Stimulated activated CD4-positive, alpha-beta T cell treated with anti-CD3 and anti-CD28 coated beads, Interleukin-4, amount 100 ng/mL, for 1 hour (primary cell): ENCODE measurements at regions not wholly inside any gene's neighbourhood (a gene's known extent, or its start where the extent isn't known, plus 50 kb on each side); places are given as distances from the start of the nearest gene placed in this dataset.
"Not testable (repeated sequence)": the region's sequence is repeated elsewhere in the genome, so short reads cannot be mapped to it uniquely, and the experiment has no call there.

Experiments used
- DNase-seq: peaks from one replicate; pipeline ENCODE4 v3.0.0-alpha.2; 2020

DNA sequence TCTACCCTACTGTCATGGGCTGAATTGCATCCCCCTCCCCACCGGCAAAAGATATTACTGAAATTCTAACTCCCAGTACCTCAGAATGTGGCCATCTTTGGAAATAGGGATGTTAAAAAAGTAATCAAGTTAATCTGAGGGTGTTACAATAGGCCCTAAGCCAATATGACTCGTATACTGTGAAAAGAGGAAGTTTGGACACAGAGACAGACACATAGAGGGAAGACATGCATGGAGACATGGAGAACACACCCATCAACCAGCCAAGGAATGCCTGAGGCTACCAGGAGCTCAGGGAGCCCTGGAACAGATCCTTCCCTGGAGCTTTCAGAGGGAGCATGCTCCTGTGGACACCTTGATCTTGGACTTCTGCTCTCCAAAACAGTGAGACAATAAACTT lies 138.2 kb upstream of the ADO start:
- DNase-seq: no peak

DNA sequence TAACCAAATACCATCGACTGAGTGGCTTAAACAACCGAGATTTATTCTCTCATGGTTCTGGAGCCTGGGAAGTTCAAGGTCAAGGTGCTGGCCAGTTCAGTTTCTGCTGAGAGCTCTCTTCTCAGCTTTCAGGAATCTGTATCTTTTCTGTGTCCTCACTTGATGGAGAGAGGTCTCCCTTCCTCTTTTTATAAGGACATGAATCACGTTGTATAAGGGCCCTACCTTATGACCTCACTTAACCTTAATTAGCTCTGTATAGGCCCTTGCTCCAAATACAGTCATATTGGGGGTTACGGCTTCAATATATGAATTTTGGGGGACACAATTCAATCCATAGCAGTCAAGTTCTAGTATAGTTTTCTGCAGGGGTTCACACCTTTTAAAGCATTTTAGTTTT lies 135.2 kb upstream of the ADO start:
- no peak for DNase-seq

DNA sequence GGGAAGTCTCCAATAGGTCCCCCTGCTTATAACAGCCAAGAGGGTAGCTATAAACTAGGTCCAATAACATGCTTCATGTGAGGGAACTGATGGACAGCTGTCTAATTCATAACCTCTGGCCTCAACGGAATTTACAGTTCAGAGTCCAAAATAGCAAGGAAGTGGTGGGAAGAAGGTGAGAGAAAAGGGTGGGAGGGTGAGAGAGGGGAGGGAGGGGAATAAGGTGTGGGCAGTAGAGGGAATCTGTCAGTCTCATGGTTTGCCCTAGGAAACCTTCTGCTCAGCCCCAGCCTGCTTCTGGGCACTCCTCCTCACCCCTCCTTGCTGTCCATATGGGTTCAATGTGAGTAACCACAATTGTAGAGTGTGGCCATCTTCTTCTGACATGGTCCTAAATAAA lies 133.4 kb upstream of the ADO start:
- no peak for DNase-seq

GRCh38 chr10:62681211-62681940 lies 123.1 kb upstream of the ADO start:
- DNase-seq: peak; percentile 79

DNA sequence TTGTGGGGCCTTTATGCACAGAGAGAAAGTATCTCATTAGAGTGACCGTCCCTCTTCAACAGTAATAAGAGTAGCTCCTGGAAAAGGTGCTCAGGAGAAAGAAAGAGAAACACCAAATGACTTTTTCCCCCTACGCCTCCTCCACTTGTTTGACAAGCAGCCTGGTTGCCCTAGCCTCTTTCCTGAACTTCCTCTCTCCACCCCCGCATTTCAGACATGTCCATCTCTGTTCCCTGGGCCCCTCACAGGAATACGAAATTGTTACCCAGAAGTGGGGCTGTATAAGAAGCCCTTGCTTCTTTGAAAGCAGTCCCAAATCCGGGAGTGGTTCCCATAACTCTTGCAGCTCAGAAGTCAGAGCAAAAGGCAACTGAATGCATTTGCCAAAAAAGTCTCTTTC lies 119.6 kb upstream of the ADO start:
- DNase-seq: no peak

- no peak for DNase-seq
Observed at GRCh38 chr10:62687230-62687748, 117.2 kb upstream of the ADO start.

- DNase-seq: no peak
Observed at GRCh38 chr10:62688971-62689700, 115.4 kb upstream of the ADO start.

GRCh38 chr10:62689712-62690111 lies 114.8 kb upstream of the ADO start:
- DNase-seq: no peak

GRCh38 chr10:62690703-62691102 lies 113.8 kb upstream of the ADO start:
- DNase-seq: no peak

- DNase-seq: no peak
Observed at GRCh38 chr10:62691336-62691735, 113.2 kb upstream of the ADO start.

GRCh38 chr10:62692085-62692484 lies 112.4 kb upstream of the ADO start:
- DNase-seq: no peak

DNA sequence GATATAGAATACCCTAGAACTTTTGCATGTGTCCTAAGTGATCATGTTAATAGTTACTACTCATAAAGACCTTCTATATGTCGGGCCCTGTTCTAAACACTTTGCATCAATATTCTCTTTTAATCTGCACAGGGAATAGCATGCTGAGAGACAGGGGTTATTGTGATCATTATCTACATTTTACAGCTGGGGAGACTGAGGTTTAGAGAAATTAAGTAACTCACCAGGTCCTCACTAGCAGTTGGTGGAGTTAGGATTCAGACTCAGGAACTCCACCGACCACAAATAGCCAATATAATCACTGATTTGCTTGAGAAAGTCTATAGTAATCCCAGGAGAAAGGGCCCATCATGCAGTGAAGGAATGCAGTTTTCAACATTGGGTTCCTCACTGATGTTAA lies 111.2 kb upstream of the ADO start:
- no peak for DNase-seq

DNA sequence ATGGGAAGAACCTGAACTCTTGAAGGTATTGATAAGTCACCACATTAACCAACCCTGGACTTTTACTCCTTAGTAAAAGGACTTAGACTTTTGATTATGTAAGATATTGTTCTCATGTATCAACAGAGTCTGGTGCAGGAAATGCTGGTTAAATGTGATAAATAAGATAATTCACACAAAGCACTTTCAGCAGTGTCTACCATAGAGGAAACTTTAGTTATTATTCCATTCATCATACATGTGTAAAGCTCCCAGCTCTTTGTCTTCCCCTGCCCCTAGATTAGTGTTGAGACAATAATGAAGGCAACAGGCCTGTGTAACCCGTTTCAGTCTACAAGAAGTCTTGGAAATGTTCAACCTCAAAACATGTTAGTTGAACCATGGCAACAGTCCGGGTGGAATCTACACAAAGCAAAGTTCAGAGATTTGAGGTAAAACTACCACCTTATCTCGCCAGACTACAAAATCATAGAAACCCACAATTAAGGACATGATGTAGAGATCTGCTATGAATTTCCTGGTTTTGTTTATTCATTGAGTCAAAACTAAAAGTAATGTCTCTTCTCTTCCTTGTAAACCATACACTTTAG lies 109.9 kb upstream of the ADO start:
- DNase-seq: no peak

- DNase-seq: no peak
Observed at GRCh38 chr10:62696798-62697197, 107.7 kb upstream of the ADO start.

- no peak for DNase-seq
Observed at GRCh38 chr10:62699148-62699547, 105.4 kb upstream of the ADO start.

DNA sequence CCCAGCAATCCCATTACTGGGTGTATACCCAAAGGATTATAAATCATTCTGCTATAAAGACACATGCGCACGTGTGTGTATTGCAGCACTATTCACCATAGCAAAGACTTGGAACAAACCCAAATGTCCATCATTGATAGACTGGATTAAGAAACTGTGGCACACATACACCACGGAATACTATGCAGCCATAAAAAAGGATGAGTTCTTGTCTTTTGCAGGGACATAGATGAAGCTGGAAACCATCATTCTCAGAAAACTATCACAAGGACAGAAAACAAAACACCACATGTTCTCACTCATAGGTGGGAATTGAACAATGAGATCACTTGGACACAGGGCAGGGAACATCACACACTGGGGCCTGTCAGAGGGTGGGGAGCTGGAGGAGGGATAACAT lies 100.4 kb upstream of the ADO start:
- not testable (repeated sequence) for DNase-seq

DNA sequence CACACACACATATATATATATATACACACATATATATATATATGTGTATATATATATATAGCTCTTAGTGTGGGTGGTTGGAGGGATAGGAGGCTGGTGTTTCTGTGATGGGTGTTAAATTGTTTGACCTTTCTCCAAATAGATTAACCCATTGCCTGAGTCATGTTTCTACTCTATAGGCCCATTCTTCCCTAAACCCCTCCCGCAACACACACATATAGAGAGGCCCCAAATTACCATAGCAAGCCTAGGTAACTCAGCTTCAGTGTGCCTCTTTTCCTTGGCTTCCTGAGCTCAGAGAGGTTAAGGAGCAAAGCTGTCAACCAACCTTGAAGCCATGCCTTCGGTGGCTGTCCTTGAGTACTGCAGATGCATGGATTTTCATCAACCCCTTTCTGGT lies 98.7 kb upstream of the ADO start:
- no peak for DNase-seq

GRCh38 chr10:62707810-62708209 lies 96.7 kb upstream of the ADO start:
- DNase-seq: no peak

DNA sequence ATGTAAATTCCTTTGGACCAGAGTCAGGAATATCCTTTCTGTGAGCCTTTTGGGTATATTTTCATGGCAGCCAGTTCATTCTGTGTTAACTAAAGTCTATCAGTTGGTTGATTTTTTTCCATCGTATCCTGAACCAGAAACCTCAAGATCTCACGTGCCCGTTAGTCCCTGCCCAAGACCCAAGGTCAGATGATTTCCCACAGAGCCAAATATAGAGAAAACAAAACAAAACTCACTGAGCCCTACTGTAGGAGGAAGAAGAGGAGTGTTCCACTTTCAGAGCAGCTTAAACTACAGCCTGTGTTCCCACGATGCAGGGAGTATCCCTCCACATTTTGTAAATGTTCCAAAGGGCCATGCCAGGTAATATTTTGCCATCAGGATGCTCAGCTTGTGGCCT lies 96.0 kb upstream of the ADO start:
- DNase-seq: no peak

DNA sequence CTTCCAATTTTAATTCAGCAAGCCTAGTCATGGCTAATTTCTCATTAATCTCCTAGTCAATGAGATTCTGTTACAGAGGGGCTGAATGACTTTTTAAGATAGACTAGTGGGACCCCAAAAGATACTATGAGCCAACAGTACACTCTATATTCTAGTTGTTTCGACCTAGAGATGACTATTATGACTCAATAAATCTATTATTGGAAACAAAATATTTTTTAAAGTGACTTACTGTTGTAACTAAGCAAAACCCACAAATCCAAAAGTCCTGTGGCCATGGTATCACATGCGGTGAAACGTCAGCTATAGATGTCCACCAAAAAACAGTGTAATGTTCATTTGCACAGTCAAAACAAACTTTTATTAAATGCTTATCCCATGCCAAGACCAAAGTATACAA lies 95.3 kb upstream of the ADO start:
- no peak for DNase-seq

DNA sequence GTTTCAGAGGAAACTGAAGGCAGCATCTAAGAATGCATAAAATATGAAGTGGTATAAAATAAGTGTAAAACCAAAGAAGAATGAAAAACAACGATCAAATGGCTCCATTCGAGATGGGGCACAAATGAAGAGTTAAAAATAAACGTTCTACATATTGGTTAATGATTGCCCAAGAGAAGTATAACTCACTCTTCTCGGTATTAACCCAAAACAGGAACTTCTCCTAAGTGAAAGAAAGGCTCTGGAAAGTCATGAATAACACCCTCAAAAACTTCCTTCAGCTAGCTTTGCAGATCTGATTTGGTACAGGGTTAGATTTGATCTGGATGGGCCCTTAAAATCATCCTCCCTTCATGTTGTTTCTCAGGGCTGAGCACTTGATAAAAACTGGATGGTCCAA lies 94.3 kb upstream of the ADO start:
- no peak for DNase-seq

DNA sequence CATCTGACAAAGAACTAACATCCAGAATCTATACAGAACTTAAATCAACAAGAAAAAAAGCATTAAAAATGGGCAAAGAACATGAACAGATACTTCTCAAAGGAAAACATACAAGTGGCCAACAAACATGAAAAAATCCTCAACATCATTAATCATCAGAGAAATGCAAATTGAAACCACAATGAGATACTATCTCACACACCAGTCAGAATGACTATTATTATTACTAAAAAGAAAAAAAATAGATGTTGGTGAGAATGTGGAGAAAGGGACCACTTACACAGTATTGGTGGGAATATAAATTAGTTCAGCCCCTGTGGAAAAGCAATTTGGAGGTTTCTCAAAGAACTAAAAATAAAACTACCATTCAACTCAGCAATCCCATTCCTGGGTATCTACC lies 89.1 kb upstream of the ADO start:
- no peak for DNase-seq

- no peak for DNase-seq
Observed at GRCh38 chr10:62718585-62718984, 85.9 kb upstream of the ADO start.

GRCh38 chr10:62719061-62719460 lies 85.5 kb upstream of the ADO start:
- DNase-seq: no peak
